H1 (cell line): ENCODE measurements at regions not wholly inside any gene's neighbourhood (a gene's known extent, or its start where the extent isn't known, plus 50 kb on each side); places are given as distances from the start of the nearest gene placed in this dataset.

ENCODE experiments used
- CTCF ChIA-PET: fragments of 300-600 bp; sonication (Branson Sonifier 250); formaldehyde crosslinking; loops from one replicate; lab custom pipeline; 2021; ENCODE audit not compliant: partially characterized antibody; lab: Charles Lee
- POLR2A ChIA-PET: fragments of 300-600 bp; sonication (Branson Sonifier 250); formaldehyde crosslinking; loops from one replicate; lab custom pipeline; 2021; ENCODE audit warnings: inconsistent platforms; ENCODE audit not compliant: partially characterized antibody; lab: Charles Lee
- DNase-seq, 2 experiments: peaks; one replicate each; pipeline versions ENCODE4 v3.0.0 to v3.0.0-alpha.2; 2010 to 2022; ENCODE audit warnings: low spot score in 2 of 2, low read depth in 1 of 2, mixed read lengths in 1 of 2
- FAIRE-seq: peaks from 2 replicates; lab custom pipeline; 2011; peaks lifted over from hg19 to GRCh38; lab: Jason Lieb, UNC
- H2AFZ ChIP-seq: 2 replicates; pipeline ENCODE4 v1.8.1; 2012; ENCODE audit warnings: low read length, inconsistent platforms
- H2AK5ac ChIP-seq: 2 replicates; pipeline ENCODE4 v1.6.1; 2013; ENCODE audit warnings: low read depth, low read length
- H2BK120ac ChIP-seq: replicated peaks from 2 replicates; pipeline ENCODE3; 2013; ENCODE audit warnings: low read depth, low read length, inconsistent platforms
- H2BK12ac ChIP-seq: 2 replicates; pipeline ENCODE4 v1.6.1; 2013; ENCODE audit warnings: low read depth, low read length
- H2BK15ac ChIP-seq: 2 replicates; pipeline ENCODE4 v1.6.1; 2013; ENCODE audit warnings: low read length
- H2BK20ac ChIP-seq: 2 replicates; pipeline ENCODE4 v1.6.1; 2013; ENCODE audit warnings: low read length
- H2BK5ac ChIP-seq: 2 replicates; pipeline ENCODE4 v1.6.1; 2013; ENCODE audit warnings: low read depth, low read length
- H3K14ac ChIP-seq: 2 replicates; pipeline ENCODE4 v1.6.1; 2013; ENCODE audit warnings: inconsistent platforms; ENCODE audit not compliant: insufficient read length
- H3K18ac ChIP-seq: 2 replicates; pipeline ENCODE4 v1.6.1; 2013; ENCODE audit warnings: low read length; ENCODE audit errors: extremely low read depth
- H3K23ac ChIP-seq: 2 replicates; pipeline ENCODE4 v1.6.1; 2013; ENCODE audit warnings: inconsistent platforms; ENCODE audit not compliant: insufficient read length
- H3K23me2 ChIP-seq: 2 replicates; pipeline ENCODE4 v1.6.1; 2013; ENCODE audit warnings: low read depth, low read length
- H3K27ac ChIP-seq: 2 replicates; pipeline ENCODE4 v1.6.1; 2011; ENCODE audit warnings: low read depth, low read length, inconsistent platforms
- H3K27me3 ChIP-seq, 4 experiments: replicated peaks in 1 of 4; 1 replicate in 1 of 4; 2 replicates in 3 of 4; pipeline versions ENCODE4 v1.6.1 to v1.8.1; 2011 to 2013; ENCODE audit warnings: low read length in 3 of 4, mild to moderate bottlenecking in 3 of 4, inconsistent platforms in 2 of 4, mixed read lengths in 2 of 4, moderate library complexity in 1 of 4; ENCODE audit not compliant: control insufficient read depth in 3 of 4, insufficient read depth in 3 of 4; ENCODE audit errors: extremely low read depth in 1 of 4
- H3K36me3 ChIP-seq, 4 experiments: 2 replicates each; pipeline versions ENCODE4 v1.6.1 to v1.8.1; 2011 to 2013; ENCODE audit warnings: mild to moderate bottlenecking in 4 of 4, low read length in 3 of 4, moderate library complexity in 2 of 4, control low read depth in 1 of 4, inconsistent platforms in 1 of 4; ENCODE audit not compliant: insufficient read depth in 4 of 4, control insufficient read depth in 2 of 4
- H3K4ac ChIP-seq: replicated peaks from 2 replicates; pipeline ENCODE3; 2013; ENCODE audit warnings: low read length, low read depth, mixed read lengths, inconsistent platforms; ENCODE audit not compliant: insufficient read length
- H3K4me1 ChIP-seq, 4 experiments: replicated peaks in 1 of 4; 1 replicate in 1 of 4; 2 replicates in 3 of 4; pipeline versions ENCODE4 v1.6.1 to v1.8.1; 2011 to 2013; ENCODE audit warnings: low read length in 3 of 4, inconsistent platforms in 2 of 4, mixed read lengths in 1 of 4; ENCODE audit not compliant: insufficient read depth in 4 of 4, control insufficient read depth in 3 of 4
- H3K4me2 ChIP-seq, 2 experiments: 2 replicates each; pipeline versions ENCODE4 v1.6.1 to v1.8.1; 2011 to 2013; ENCODE audit warnings: low read depth in 2 of 2, low read length in 2 of 2, control low read depth in 1 of 2, inconsistent platforms in 1 of 2, mild to moderate bottlenecking in 1 of 2; ENCODE audit not compliant: insufficient read depth in 1 of 2
- H3K4me3 ChIP-seq, 4 experiments: fragments of 200-600, 300-600 bp in 1 of 4; sonication (generic), shearing (Covaris generic), sonication (Bioruptor Twin) in 1 of 4; 2 replicates each; pipeline versions ENCODE4 v1.5.1 to v1.8.1; 2011 to 2016; ENCODE audit warnings: low read length in 4 of 4, low read depth in 3 of 4, control low read depth in 2 of 4, inconsistent platforms in 2 of 4, mild to moderate bottlenecking in 2 of 4, mixed read lengths in 1 of 4, moderate library complexity in 1 of 4; ENCODE audit not compliant: insufficient read depth in 2 of 4; ENCODE audit errors: extremely low read depth in 1 of 4
- H3K56ac ChIP-seq: replicated peaks from 2 replicates; pipeline ENCODE3; 2013; ENCODE audit warnings: low read depth, mild to moderate bottlenecking, mixed read lengths, low read length, inconsistent platforms; ENCODE audit not compliant: insufficient read length
- H3K79me1 ChIP-seq: 2 replicates; pipeline ENCODE4 v1.6.1; 2013; ENCODE audit warnings: low read depth, low read length, control low read depth
- H3K79me2 ChIP-seq, 2 experiments: 2 replicates each; pipeline versions ENCODE4 v1.6.1 to v1.8.1; 2012 to 2013; ENCODE audit warnings: low read length in 2 of 2, mild to moderate bottlenecking in 2 of 2, inconsistent platforms in 1 of 2; ENCODE audit not compliant: insufficient read depth in 2 of 2, control insufficient read depth in 1 of 2
- H3K9ac ChIP-seq, 4 experiments: replicated peaks in 1 of 4; 1 replicate in 1 of 4; 2 replicates in 3 of 4; pipeline versions ENCODE4 v1.6.1 to v1.8.1; 2011 to 2013; ENCODE audit warnings: low read depth in 3 of 4, low read length in 3 of 4, control low read depth in 2 of 4, mild to moderate bottlenecking in 2 of 4, moderate library complexity in 2 of 4, inconsistent platforms in 1 of 4; ENCODE audit errors: extremely low read depth in 1 of 4
- H3K9me3 ChIP-seq, 2 experiments: 2 replicates each; pipeline versions ENCODE4 v1.6.1 to v1.8.1; 2012 to 2013; ENCODE audit warnings: mild to moderate bottlenecking in 2 of 2, moderate library complexity in 2 of 2, control low read depth in 1 of 2, inconsistent platforms in 1 of 2, low read depth in 1 of 2, low read length in 1 of 2, mixed read lengths in 1 of 2; ENCODE audit not compliant: insufficient read depth in 2 of 2
- H4K20me1 ChIP-seq, 2 experiments: replicated peaks in 1 of 2; 2 replicates each; pipeline versions ENCODE3 to v1.8.1; 2011 to 2013; ENCODE audit warnings: inconsistent platforms in 2 of 2, low read length in 2 of 2, mild to moderate bottlenecking in 1 of 2; ENCODE audit not compliant: insufficient read depth in 2 of 2, control insufficient read depth in 1 of 2
- H4K5ac ChIP-seq: 2 replicates; pipeline ENCODE4 v1.6.1; 2013; ENCODE audit warnings: low read length, low read depth, mixed read lengths, inconsistent platforms; ENCODE audit not compliant: insufficient read length
- H4K8ac ChIP-seq: 2 replicates; pipeline ENCODE4 v1.8.0; 2013; ENCODE audit warnings: mild to moderate bottlenecking, moderate library complexity, low read length, inconsistent platforms; ENCODE audit not compliant: insufficient read depth; ENCODE audit errors: extremely low read depth
- H4K91ac ChIP-seq: replicated peaks from 2 replicates; pipeline ENCODE3; 2013; ENCODE audit warnings: low read length, mixed read lengths, inconsistent platforms; ENCODE audit not compliant: insufficient read length
- ATF2 ChIP-seq: IDR thresholded peaks from 2 replicates; pipeline ENCODE4 v1.6.1; 2012; ENCODE audit warnings: low read length, inconsistent platforms
- BCL11A ChIP-seq, 2 experiments: IDR thresholded peaks; one replicate each; pipeline ENCODE4 v1.6.1; 2011; ENCODE audit warnings: low read depth in 2 of 2, low read length in 2 of 2, mild to moderate bottlenecking in 2 of 2
- JUN ChIP-seq: IDR thresholded peaks from 2 replicates; pipeline ENCODE4 v1.6.1; 2011; ENCODE audit warnings: low read depth, mild to moderate bottlenecking, improper control_type of control experiment, low read length
- KDM4A ChIP-seq: IDR thresholded peaks from one replicate; pipeline ENCODE4 v1.7.1; 2012; ENCODE audit warnings: low read depth, mild to moderate bottlenecking, moderate library complexity, low read length, inconsistent platforms; ENCODE audit not compliant: severe bottlenecking
- NANOG ChIP-seq: IDR thresholded peaks from 2 replicates; pipeline ENCODE4 v1.6.1; 2011; ENCODE audit warnings: low read length, low read depth, mild to moderate bottlenecking, inconsistent platforms; ENCODE audit not compliant: insufficient read depth, poor library complexity, severe bottlenecking
- SIN3A ChIP-seq, 2 experiments: IDR thresholded peaks in 1 of 2; conservative IDR thresholded peaks in 1 of 2; 2 replicates each; pipeline ENCODE4 v1.6.1; 2011 to 2012; ENCODE audit warnings: low read length in 2 of 2, improper control_type of control experiment in 1 of 2, low read depth in 1 of 2, mild to moderate bottlenecking in 1 of 2
- SIX5 ChIP-seq: IDR thresholded peaks from 2 replicates; pipeline ENCODE4 v1.6.1; 2011; ENCODE audit warnings: mild to moderate bottlenecking, low read depth, low read length
- SRF ChIP-seq: IDR thresholded peaks from 2 replicates; pipeline ENCODE4 v1.6.1; 2011; ENCODE audit warnings: mild to moderate bottlenecking, low read depth, low read length, moderate library complexity
- TAF7 ChIP-seq: optimal IDR thresholded peaks from 2 replicates; pipeline ENCODE3; 2011; ENCODE audit warnings: low read depth, mild to moderate bottlenecking, inconsistent platforms, low read length, moderate library complexity, borderline replicate concordance
- TBP ChIP-seq: IDR thresholded peaks from 2 replicates; pipeline ENCODE4 v1.6.1; 2011; ENCODE audit warnings: low read depth, low read length, improper control_type of control experiment
- TCF12 ChIP-seq: IDR thresholded peaks from 2 replicates; pipeline ENCODE4 v1.6.1; 2011; ENCODE audit warnings: low read depth, mild to moderate bottlenecking, low read length
- WGBS, 2 experiments: shearing (Covaris generic) in 1 of 2; methylation state at CpG; one replicate each; pipeline versions ENCODE4 v1.1.6 to v1.1.7; 2013 to 2015; ENCODE audit warnings: low lambda C conversion rate in 2 of 2, mixed read lengths in 2 of 2, inconsistent platforms in 1 of 2, low coverage in 1 of 2, missing lambda C conversion rate in 1 of 2; ENCODE audit not compliant: insufficient replicate concordance in 2 of 2, insufficient coverage in 1 of 2, insufficient read length in 1 of 2; ENCODE audit errors: extremely low coverage in 1 of 2, missing lambda C conversion rate in 1 of 2; 5-methylcytosine and 5-hydroxymethylcytosine counted together
- TF ChIP-seq, protein P1 (sequence below): IDR thresholded peaks from 2 replicates; pipeline ENCODE4 v1.6.1; 2011; ENCODE audit warnings: low read length, improper control_type of control experiment

DNA sequence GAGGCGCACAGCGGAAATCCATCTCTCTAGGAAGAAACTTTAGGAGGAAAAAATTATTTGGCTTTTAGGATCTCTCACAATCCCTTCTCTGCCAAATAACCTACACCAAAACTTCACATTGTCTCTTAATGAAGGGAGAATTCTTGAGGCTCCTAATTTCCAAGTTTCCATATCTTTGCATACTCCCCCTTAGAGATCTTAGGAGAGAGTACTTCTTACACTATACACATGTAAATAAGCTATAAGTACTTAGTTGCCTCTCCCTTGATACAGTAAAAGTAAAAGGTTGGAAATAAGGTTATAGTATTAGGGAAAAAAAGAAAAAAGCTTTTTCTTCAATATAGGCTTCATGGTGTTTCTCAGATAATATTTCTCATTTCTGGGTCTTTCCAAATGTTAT is 596.7 kb downstream of the SATB2 start:
- H3K4ac ChIP-seq = no peak overlapping the region
- H2BK120ac ChIP-seq = no peak overlapping the region
- no peak for FAIRE-seq
- no peak overlapping the region for H3K4me2 ChIP-seq
- POLR2A ChIA-PET = no interaction called here
- H2BK15ac ChIP-seq = no peak overlapping the region
- TF ChIP-seq TCF12 (no peak), NANOG (no peak), BCL11A (IDR thresholded peaks at IDR 0.05; ENCODE audit: low read depth in 2 of 2, low read length in 2 of 2) (no peak), JUN (no peak), ATF2 (no peak), SRF (no peak), TAF7 (no peak), SIN3A (conservative IDR thresholded peaks at IDR 0.05 in 1 of 2, IDR thresholded peaks at IDR 0.05 in 1 of 2; ENCODE audit: low read depth in 1 of 2, low read length in 2 of 2) (no peak), TBP (no peak), SIX5 (no peak), KDM4A (no peak)
- TF ChIP-seq, protein P1, sequence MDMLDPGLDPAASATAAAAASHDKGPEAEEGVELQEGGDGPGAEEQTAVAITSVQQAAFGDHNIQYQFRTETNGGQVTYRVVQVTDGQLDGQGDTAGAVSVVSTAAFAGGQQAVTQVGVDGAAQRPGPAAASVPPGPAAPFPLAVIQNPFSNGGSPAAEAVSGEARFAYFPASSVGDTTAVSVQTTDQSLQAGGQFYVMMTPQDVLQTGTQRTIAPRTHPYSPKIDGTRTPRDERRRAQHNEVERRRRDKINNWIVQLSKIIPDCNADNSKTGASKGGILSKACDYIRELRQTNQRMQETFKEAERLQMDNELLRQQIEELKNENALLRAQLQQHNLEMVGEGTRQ = no peak
- no peak overlapping the region for H3K27ac ChIP-seq
- no peak overlapping the region for H4K8ac ChIP-seq
- H3K56ac ChIP-seq = no peak overlapping the region
- 94% methylated on average over 2 of the region's 2 CpGs; no CpG with 5 or more reads in 1 of the 2 experiments for WGBS, 2 experiments
- no peak overlapping the region for H3K23ac ChIP-seq
- H3K79me1 ChIP-seq = no peaks in the 10 kb centered on the region
- H4K5ac ChIP-seq = no peak overlapping the region
- DNase-seq = no peak
- no peak overlapping the region for H2BK5ac ChIP-seq
- CTCF ChIA-PET = interaction anchor here (1.6 kb wide), 1 partner anchor 10 kb away, joined by 4 read pairs; no protein-coding TSS in a partner anchor
- no peak overlapping the region for H2BK12ac ChIP-seq
- H3K27me3 ChIP-seq = no peaks in the 10 kb centered on the region
- no peak overlapping the region for H2AK5ac ChIP-seq
- peaks cover 0 to 10% of the 10 kb centered on the region in 2 experiments; a peak in 1 of 4 replicates for H3K9me3 ChIP-seq
- H4K20me1 ChIP-seq = no peaks in the 10 kb centered on the region
- H4K91ac ChIP-seq = no peak overlapping the region
- no peaks in the 10 kb centered on the region; a peak in 1 of 7 replicates for H3K4me1 ChIP-seq
- H2BK20ac ChIP-seq = no peak overlapping the region
- H3K18ac ChIP-seq = no peak overlapping the region
- H3K23me2 ChIP-seq = no peaks in the 10 kb centered on the region
- H3K14ac ChIP-seq = no peak overlapping the region
- H3K36me3 ChIP-seq = no peaks in the 10 kb centered on the region
- H3K4me3 ChIP-seq = no peak overlapping the region
- no peaks in the 10 kb centered on the region for H3K79me2 ChIP-seq
- H3K9ac ChIP-seq = no peak overlapping the region
- no peak overlapping the region for H2AFZ ChIP-seq
